ENCODE measurements at regions not wholly inside any gene's neighbourhood (a gene's known extent, or its start where the extent isn't known, plus 50 kb on each side); places are given as distances from the start of the nearest gene placed in this dataset.
A peak's percentile ranks its signal among the peaks of the same experiment; 100 is the strongest.

- no peak for TF ChIP-seq CTCF (conservative IDR thresholded peaks at IDR 0.05; ENCODE audit: low read depth, low read length)
- DNase-seq (ENCODE audit: low read depth) = no peak
- no peak overlapping the region for H3K4me3 ChIP-seq (ENCODE audit: low read depth, low read length)
These were observed 61.6 kb upstream of the NAV2 start for GRCh38 chr11:19651028-19651427.

- no peak for DNase-seq (ENCODE audit: low read depth)
- no peak for TF ChIP-seq CTCF (conservative IDR thresholded peaks at IDR 0.05; ENCODE audit: low read depth, low read length)
- H3K4me3 ChIP-seq (ENCODE audit: low read depth, low read length) = no peak overlapping the region
These were observed 62.2 kb upstream of the NAV2 start for GRCh38 chr11:19650467-19650866.

- H3K4me3 ChIP-seq (ENCODE audit: low read depth, low read length) = no peak overlapping the region
- DNase-seq (ENCODE audit: low read depth) = no peak
- no peak for TF ChIP-seq CTCF (conservative IDR thresholded peaks at IDR 0.05; ENCODE audit: low read depth, low read length)
These were observed 62.9 kb upstream of the NAV2 start for GRCh38 chr11:19649751-19650150.

GRCh38 chr11:19648321-19648720, 64.3 kb upstream of the NAV2 start:
- H3K4me3 ChIP-seq (ENCODE audit: low read depth, low read length) = no peak overlapping the region
- DNase-seq (ENCODE audit: low read depth) = peak; percentile 34
- no peak for TF ChIP-seq CTCF (conservative IDR thresholded peaks at IDR 0.05; ENCODE audit: low read depth, low read length)

- TF ChIP-seq CTCF (conservative IDR thresholded peaks at IDR 0.05; ENCODE audit: low read depth, low read length) = no peak
- DNase-seq (ENCODE audit: low read depth) = no peak
- no peak overlapping the region for H3K4me3 ChIP-seq (ENCODE audit: low read depth, low read length)
These were observed 64.8 kb upstream of the NAV2 start for GRCh38 chr11:19647816-19648215.

- peak; percentile 97 for DNase-seq (ENCODE audit: low read depth)
- H3K4me3 ChIP-seq (ENCODE audit: low read depth, low read length) = no peak overlapping the region
- peak; percentile 24 for TF ChIP-seq CTCF (conservative IDR thresholded peaks at IDR 0.05; ENCODE audit: low read depth, low read length)
These were observed 65.7 kb upstream of the NAV2 start for GRCh38 chr11:19646921-19647320.

- no peak overlapping the region for H3K4me3 ChIP-seq (ENCODE audit: low read depth, low read length)
- TF ChIP-seq CTCF (conservative IDR thresholded peaks at IDR 0.05; ENCODE audit: low read depth, low read length) = no peak
- no peak for DNase-seq (ENCODE audit: low read depth)
These were observed 66.3 kb upstream of the NAV2 start for GRCh38 chr11:19646308-19646707.
